Neural crest cell (in vitro differentiated cells): ENCODE measurements at regions not wholly inside any gene's neighbourhood (a gene's known extent, or its start where the extent isn't known, plus 50 kb on each side); places are given as distances from the start of the nearest gene placed in this dataset.
"Not testable (repeated sequence)": the region's sequence is repeated elsewhere in the genome, so short reads cannot be mapped to it uniquely, and the experiment has no call there.

Source experiments
- DNase-seq: peaks from one replicate; pipeline ENCODE4 v3.0.0; 2021; ENCODE audit warnings: low read depth, mixed read lengths, low spot score
- H3K27ac Mint-ChIP-seq: one replicate; pipeline ENCODE4 v1.8.0; 2021; ENCODE audit warnings: mild to moderate bottlenecking, mixed read lengths; ENCODE audit not compliant: unreplicated experiment
- H3K27me3 Mint-ChIP-seq: 2 replicates; pipeline ENCODE4 v1.8.0; 2021; ENCODE audit warnings: low read depth, mild to moderate bottlenecking, mixed read lengths
- H3K36me3 Mint-ChIP-seq: 2 replicates; pipeline ENCODE4 v1.8.0; 2021; ENCODE audit warnings: low read depth, mild to moderate bottlenecking, mixed read lengths
- H3K4me1 Mint-ChIP-seq: 2 replicates; pipeline ENCODE4 v1.8.0; 2021; ENCODE audit warnings: mixed read lengths
- H3K4me3 Mint-ChIP-seq: one replicate; pipeline ENCODE4 v1.8.0; 2021; ENCODE audit warnings: mild to moderate bottlenecking, mixed read lengths
- H3K9me3 Mint-ChIP-seq: 2 replicates; pipeline ENCODE4 v1.8.0; 2021; ENCODE audit warnings: mixed read lengths
- CTCF ChIP-seq: fragments of 200-600 bp; sonication (generic); conservative IDR thresholded peaks from 2 replicates; pipeline ENCODE4 v1.5.0; 2021; ENCODE audit warnings: antibody characterized with exemption, mild to moderate bottlenecking

GRCh38 chr15:96165081-96165480 is 165.4 kb upstream of the NR2F2 start:
- DNase-seq, result no peak
- H3K9me3 Mint-ChIP-seq, result peaks cover 10% of the 10 kb centered on the region
- peaks cover 13% of the 10 kb centered on the region for H3K36me3 Mint-ChIP-seq
- H3K4me3 Mint-ChIP-seq, result no peak overlapping the region
- no peak overlapping the region for H3K27ac Mint-ChIP-seq
- peaks cover 57% of the 10 kb centered on the region for H3K4me1 Mint-ChIP-seq
- no peak for TF ChIP-seq CTCF
- H3K27me3 Mint-ChIP-seq, result no peaks in the 10 kb centered on the region

- H3K4me1 Mint-ChIP-seq, result peaks cover 51% of the 10 kb centered on the region
- peaks cover 13% of the 10 kb centered on the region for H3K36me3 Mint-ChIP-seq
- no peak for TF ChIP-seq CTCF
- DNase-seq, result no peak
- no peak overlapping the region for H3K27ac Mint-ChIP-seq
- H3K4me3 Mint-ChIP-seq, result peak overlapping the region; percentile 4
- H3K9me3 Mint-ChIP-seq, result peaks cover 10% of the 10 kb centered on the region
- no peaks in the 10 kb centered on the region for H3K27me3 Mint-ChIP-seq
Measured at GRCh38 chr15:96165775-96166174, 164.7 kb upstream of the NR2F2 start.

GRCh38 chr15:96166223-96167200 is 164.0 kb upstream of the NR2F2 start:
- Mint-ChIP-seq H3K27me3 (no peaks in the 10 kb centered on the region), H3K27ac (peak overlapping the region; percentile 20)
- no peak for TF ChIP-seq CTCF

GRCh38 chr15:96170616-96170978 is 159.9 kb upstream of the NR2F2 start:
- H3K27me3 Mint-ChIP-seq, H3K27ac Mint-ChIP-seq, DNase-seq, H3K4me3 Mint-ChIP-seq, H3K9me3 Mint-ChIP-seq: not testable (repeated sequence)
- peaks cover 32% of the 10 kb centered on the region for H3K4me1 Mint-ChIP-seq
- peaks cover 10% of the 10 kb centered on the region for H3K36me3 Mint-ChIP-seq

More at GRCh38 chr15:96166223-96167200, 164.0 kb upstream of the NR2F2 start:
- peaks cover 10% of the 10 kb centered on the region for H3K9me3 Mint-ChIP-seq
- H3K4me1 Mint-ChIP-seq, result peaks cover 50% of the 10 kb centered on the region
- peak overlapping the region; percentile 65 for H3K4me3 Mint-ChIP-seq
- peaks cover 13% of the 10 kb centered on the region for H3K36me3 Mint-ChIP-seq
- no peak for DNase-seq

- TF ChIP-seq CTCF, result no peak
- Mint-ChIP-seq H3K4me1 (peaks cover 26% of the 10 kb centered on the region), H3K9me3 (peaks cover 7% of the 10 kb centered on the region), H3K36me3 (peaks cover 13% of the 10 kb centered on the region), H3K27me3 (no peaks in the 10 kb centered on the region), H3K27ac (no peak overlapping the region), H3K4me3 (no peak overlapping the region)
- no peak for DNase-seq
Measured at GRCh38 chr15:96170979-96171739, 159.3 kb upstream of the NR2F2 start.
